ENCODE measurements at regions not wholly inside any gene's neighbourhood (a gene's known extent, or its start where the extent isn't known, plus 50 kb on each side); places are given as distances from the start of the nearest gene placed in this dataset.

GRCh38 chr1:232477728-232478127, 152.2 kb downstream of the SIPA1L2 start:
- DNase-seq (ENCODE audit: low read depth in 2 of 2), result peak; percentile 53 to 56

- no peak for DNase-seq (ENCODE audit: low read depth in 2 of 2)
These were observed 153.4 kb downstream of the SIPA1L2 start for GRCh38 chr1:232476538-232476950.

- DNase-seq (ENCODE audit: low read depth in 2 of 2), result no peak
These were observed 155.1 kb downstream of the SIPA1L2 start for GRCh38 chr1:232474826-232475225.

GRCh38 chr1:232473900-232474299, 156.0 kb downstream of the SIPA1L2 start:
- no peak for DNase-seq (ENCODE audit: low read depth in 2 of 2)

- DNase-seq (ENCODE audit: low read depth in 2 of 2), result no peak
These were observed 156.6 kb downstream of the SIPA1L2 start for GRCh38 chr1:232473324-232473723.

GRCh38 chr1:232472485-232473041, 157.4 kb downstream of the SIPA1L2 start:
- peak; percentile 50 to 56 for DNase-seq (ENCODE audit: low read depth in 2 of 2)

GRCh38 chr1:232471250-232471649, 158.7 kb downstream of the SIPA1L2 start:
- no peak for DNase-seq (ENCODE audit: low read depth in 2 of 2)

GRCh38 chr1:232470711-232471110, 159.2 kb downstream of the SIPA1L2 start:
- no peak for DNase-seq (ENCODE audit: low read depth in 2 of 2)

GRCh38 chr1:232468249-232468648, 161.7 kb downstream of the SIPA1L2 start:
- DNase-seq (ENCODE audit: low read depth in 2 of 2), result no peak

- DNase-seq (ENCODE audit: low read depth in 2 of 2), result no peak
These were observed 162.7 kb downstream of the SIPA1L2 start for GRCh38 chr1:232467073-232467760.

- no peak for DNase-seq (ENCODE audit: low read depth in 2 of 2)
These were observed 165.6 kb downstream of the SIPA1L2 start for GRCh38 chr1:232464325-232464724.

GRCh38 chr1:232463225-232463624, 166.7 kb downstream of the SIPA1L2 start:
- peak in 1 of 2 experiments; percentile 30 for DNase-seq (ENCODE audit: low read depth in 2 of 2)

- no peak for DNase-seq (ENCODE audit: low read depth in 2 of 2)
These were observed 167.7 kb downstream of the SIPA1L2 start for GRCh38 chr1:232462213-232462612.

- no peak for DNase-seq (ENCODE audit: low read depth in 2 of 2)
These were observed 170.1 kb downstream of the SIPA1L2 start for GRCh38 chr1:232459826-232460225.

GRCh38 chr1:232459087-232459486, 170.8 kb downstream of the SIPA1L2 start:
- DNase-seq (ENCODE audit: low read depth in 2 of 2), result no peak

GRCh38 chr1:232457595-232457994, 172.3 kb downstream of the SIPA1L2 start:
- no peak for DNase-seq (ENCODE audit: low read depth in 2 of 2)

GRCh38 chr1:232456714-232457113, 173.2 kb downstream of the SIPA1L2 start:
- DNase-seq (ENCODE audit: low read depth in 2 of 2), result no peak

- no peak for DNase-seq (ENCODE audit: low read depth in 2 of 2)
These were observed 175.6 kb downstream of the SIPA1L2 start for GRCh38 chr1:232454227-232454886.

- no peak for DNase-seq (ENCODE audit: low read depth in 2 of 2)
These were observed 177.0 kb downstream of the SIPA1L2 start for GRCh38 chr1:232452736-232453440.

GRCh38 chr1:232452117-232452516, 177.8 kb downstream of the SIPA1L2 start:
- DNase-seq (ENCODE audit: low read depth in 2 of 2), result no peak

GRCh38 chr1:232451506-232451905, 178.4 kb downstream of the SIPA1L2 start:
- no peak for DNase-seq (ENCODE audit: low read depth in 2 of 2)

- DNase-seq (ENCODE audit: low read depth in 2 of 2), result no peak
These were observed 179.3 kb downstream of the SIPA1L2 start for GRCh38 chr1:232450615-232451014.
